ENCODE measurements at regions not wholly inside any gene's neighbourhood (a gene's known extent, or its start where the extent isn't known, plus 50 kb on each side); places are given as distances from the start of the nearest gene placed in this dataset.

DNA sequence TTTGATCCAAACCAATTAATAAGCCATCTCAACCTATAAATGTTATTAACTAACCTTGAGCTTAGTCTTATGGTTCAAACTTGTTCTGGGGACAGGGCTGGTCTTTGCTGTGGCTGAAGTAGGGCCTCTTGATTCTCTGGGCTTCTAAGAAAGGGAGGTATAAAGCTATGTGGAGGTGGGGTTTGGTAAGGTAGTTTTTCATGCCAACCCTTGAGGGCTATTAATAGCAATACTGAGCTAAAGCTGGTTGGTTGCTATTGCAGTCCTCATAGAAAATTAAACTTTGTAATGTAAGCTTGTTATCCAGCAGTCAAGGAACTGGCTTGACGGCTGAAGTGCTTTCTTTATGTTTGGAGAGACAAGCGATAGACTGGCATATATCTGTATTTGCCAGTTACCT, 112.1 kb downstream of the RND3 start:
- TF ChIP-seq, protein P1, sequence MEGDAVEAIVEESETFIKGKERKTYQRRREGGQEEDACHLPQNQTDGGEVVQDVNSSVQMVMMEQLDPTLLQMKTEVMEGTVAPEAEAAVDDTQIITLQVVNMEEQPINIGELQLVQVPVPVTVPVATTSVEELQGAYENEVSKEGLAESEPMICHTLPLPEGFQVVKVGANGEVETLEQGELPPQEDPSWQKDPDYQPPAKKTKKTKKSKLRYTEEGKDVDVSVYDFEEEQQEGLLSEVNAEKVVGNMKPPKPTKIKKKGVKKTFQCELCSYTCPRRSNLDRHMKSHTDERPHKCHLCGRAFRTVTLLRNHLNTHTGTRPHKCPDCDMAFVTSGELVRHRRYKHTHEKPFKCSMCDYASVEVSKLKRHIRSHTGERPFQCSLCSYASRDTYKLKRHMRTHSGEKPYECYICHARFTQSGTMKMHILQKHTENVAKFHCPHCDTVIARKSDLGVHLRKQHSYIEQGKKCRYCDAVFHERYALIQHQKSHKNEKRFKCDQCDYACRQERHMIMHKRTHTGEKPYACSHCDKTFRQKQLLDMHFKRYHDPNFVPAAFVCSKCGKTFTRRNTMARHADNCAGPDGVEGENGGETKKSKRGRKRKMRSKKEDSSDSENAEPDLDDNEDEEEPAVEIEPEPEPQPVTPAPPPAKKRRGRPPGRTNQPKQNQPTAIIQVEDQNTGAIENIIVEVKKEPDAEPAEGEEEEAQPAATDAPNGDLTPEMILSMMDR (IDR thresholded peaks at IDR 0.05): no peak
- TF ChIP-seq POLR2A (IDR thresholded peaks at IDR 0.05): no peak

All from esophagus squamous epithelium (tissue), 4 donors.